ENCODE measurements at regions not wholly inside any gene's neighbourhood (a gene's known extent, or its start where the extent isn't known, plus 50 kb on each side); places are given as distances from the start of the nearest gene placed in this dataset.
"Not testable (repeated sequence)": the region's sequence is repeated elsewhere in the genome, so short reads cannot be mapped to it uniquely, and the experiment has no call there.

- Histone ChIP-seq H2BK15ac (ENCODE audit: low read depth, poor library complexity, severe bottlenecking) (no peak overlapping the region), H3K18ac (ENCODE audit: low read depth in 1 of 2, low read length in 2 of 2) (no peak overlapping the region), H3K9me3 (ENCODE audit: control insufficient read depth, low read length) (no peaks in the 10 kb centered on the region), H2BK5ac (ENCODE audit: low read depth, low read length, poor library complexity, severe bottlenecking) (no peak overlapping the region), H3K79me1 (replicated peaks; ENCODE audit: low read length, poor library complexity, severe bottlenecking) (no peaks in the 10 kb centered on the region), H3K4me3 (ENCODE audit: insufficient read depth in 1 of 2, low read depth in 1 of 2, low read length in 2 of 2) (no peak overlapping the region), H3K9ac (ENCODE audit: low read length) (no peak overlapping the region), H3K4me1 (ENCODE audit: control insufficient read depth, insufficient read depth, low read depth, low read length) (no peaks in the 10 kb centered on the region), H2BK12ac (ENCODE audit: low read length in 2 of 2) (no peak overlapping the region), H3K4ac (ENCODE audit: low read depth in 1 of 2, low read length in 2 of 2) (no peak overlapping the region), H3K36me3 (ENCODE audit: control insufficient read depth in 1 of 2, insufficient read depth in 2 of 2, low read depth in 1 of 2, low read length in 2 of 2) (no peaks in the 10 kb centered on the region), H2AK5ac (ENCODE audit: low read length, severe bottlenecking) (no peak overlapping the region), H2AFZ (ENCODE audit: low read depth, low read length) (no peak overlapping the region), H3K4me2 (ENCODE audit: low read length, poor library complexity, severe bottlenecking) (no peak overlapping the region), H4K8ac (ENCODE audit: low read length) (no peak overlapping the region), H3K27me3 (ENCODE audit: control insufficient read depth in 1 of 2, insufficient read depth in 1 of 2, low read length in 2 of 2) (peaks cover 5 to 16% of the 10 kb centered on the region in 2 experiments), H3K23ac (ENCODE audit: low read length in 2 of 2) (no peak overlapping the region), H3K27ac (ENCODE audit: low read length, poor library complexity, severe bottlenecking) (no peak overlapping the region), H4K91ac (ENCODE audit: low read length) (no peak overlapping the region), H2BK120ac (ENCODE audit: low read depth, low read length) (no peak overlapping the region), H3K14ac (ENCODE audit: low read length in 2 of 2) (no peak overlapping the region)
- no CpG with 5 or more reads among the region's 3 CpGs for WGBS
- DNase-seq = no peak
Measured at GRCh38 chr10:33869028-33869427, 534.6 kb upstream of the NRP1 start.

GRCh38 chr10:33867199-33867789, 532.8 kb upstream of the NRP1 start:
- not testable (repeated sequence) for H2BK15ac ChIP-seq (ENCODE audit: low read depth, poor library complexity, severe bottlenecking); H3K4me3 ChIP-seq (ENCODE audit: insufficient read depth in 1 of 2, low read depth in 1 of 2, low read length in 2 of 2); H3K9ac ChIP-seq (ENCODE audit: low read length); H2BK5ac ChIP-seq (ENCODE audit: low read depth, low read length, poor library complexity, severe bottlenecking); H3K4me2 ChIP-seq (ENCODE audit: low read length, poor library complexity, severe bottlenecking); H2AK5ac ChIP-seq (ENCODE audit: low read length, severe bottlenecking); DNase-seq; H4K91ac ChIP-seq (ENCODE audit: low read length); H2AFZ ChIP-seq (ENCODE audit: low read depth, low read length); H3K23ac ChIP-seq (ENCODE audit: low read length in 2 of 2); H3K4ac ChIP-seq (ENCODE audit: low read depth in 1 of 2, low read length in 2 of 2); H3K4me1 ChIP-seq (ENCODE audit: control insufficient read depth, insufficient read depth, low read depth, low read length); H4K8ac ChIP-seq (ENCODE audit: low read length); H3K79me1 ChIP-seq (replicated peaks; ENCODE audit: low read length, poor library complexity, severe bottlenecking); H2BK120ac ChIP-seq (ENCODE audit: low read depth, low read length); H3K27ac ChIP-seq (ENCODE audit: low read length, poor library complexity, severe bottlenecking); H3K9me3 ChIP-seq (ENCODE audit: control insufficient read depth, low read length); H3K18ac ChIP-seq (ENCODE audit: low read depth in 1 of 2, low read length in 2 of 2); H3K14ac ChIP-seq (ENCODE audit: low read length in 2 of 2); H2BK12ac ChIP-seq (ENCODE audit: low read length in 2 of 2); H3K36me3 ChIP-seq (ENCODE audit: control insufficient read depth in 1 of 2, insufficient read depth in 2 of 2, low read depth in 1 of 2, low read length in 2 of 2)
- 96% methylated on average over 8 of the region's 8 CpGs for WGBS
- H3K27me3 ChIP-seq (ENCODE audit: control insufficient read depth in 1 of 2, insufficient read depth in 1 of 2, low read length in 2 of 2) = peaks cover 5 to 16% of the 10 kb centered on the region in 2 experiments

GRCh38 chr10:33863352-33863751, 528.9 kb upstream of the NRP1 start:
- no peak overlapping the region for H3K9ac ChIP-seq (ENCODE audit: low read length)
- H3K9me3 ChIP-seq (ENCODE audit: control insufficient read depth, low read length) = no peaks in the 10 kb centered on the region
- WGBS = 96% methylated on average over 3 of the region's 3 CpGs
- H3K18ac ChIP-seq (ENCODE audit: low read depth in 1 of 2, low read length in 2 of 2) = no peak overlapping the region
- H3K23ac ChIP-seq (ENCODE audit: low read length in 2 of 2) = no peak overlapping the region
- H2BK15ac ChIP-seq (ENCODE audit: low read depth, poor library complexity, severe bottlenecking) = no peak overlapping the region
- H4K91ac ChIP-seq (ENCODE audit: low read length) = no peak overlapping the region
- H3K27me3 ChIP-seq (ENCODE audit: control insufficient read depth in 1 of 2, insufficient read depth in 1 of 2, low read length in 2 of 2) = peaks cover 0 to 6% of the 10 kb centered on the region in 2 experiments
- H4K8ac ChIP-seq (ENCODE audit: low read length) = no peak overlapping the region
- H3K4me1 ChIP-seq (ENCODE audit: control insufficient read depth, insufficient read depth, low read depth, low read length) = peaks cover 2% of the 10 kb centered on the region
- no peaks in the 10 kb centered on the region for H3K36me3 ChIP-seq (ENCODE audit: control insufficient read depth in 1 of 2, insufficient read depth in 2 of 2, low read depth in 1 of 2, low read length in 2 of 2)
- no peak overlapping the region for H3K4ac ChIP-seq (ENCODE audit: low read depth in 1 of 2, low read length in 2 of 2)
- H3K27ac ChIP-seq (ENCODE audit: low read length, poor library complexity, severe bottlenecking) = no peak overlapping the region
- DNase-seq = no peak
- H3K4me2 ChIP-seq (ENCODE audit: low read length, poor library complexity, severe bottlenecking) = no peak overlapping the region
- H2BK120ac ChIP-seq (ENCODE audit: low read depth, low read length) = no peak overlapping the region
- H3K14ac ChIP-seq (ENCODE audit: low read length in 2 of 2) = no peak overlapping the region
- H2BK5ac ChIP-seq (ENCODE audit: low read depth, low read length, poor library complexity, severe bottlenecking) = no peak overlapping the region
- H2BK12ac ChIP-seq (ENCODE audit: low read length in 2 of 2) = no peak overlapping the region
- no peaks in the 10 kb centered on the region for H3K79me1 ChIP-seq (replicated peaks; ENCODE audit: low read length, poor library complexity, severe bottlenecking)
- no peak overlapping the region for H2AFZ ChIP-seq (ENCODE audit: low read depth, low read length)
- H2AK5ac ChIP-seq (ENCODE audit: low read length, severe bottlenecking) = no peak overlapping the region
- H3K4me3 ChIP-seq (ENCODE audit: insufficient read depth in 1 of 2, low read depth in 1 of 2, low read length in 2 of 2) = no peak overlapping the region

GRCh38 chr10:33862536-33863105, 528.2 kb upstream of the NRP1 start:
- Histone ChIP-seq H3K4me2 (ENCODE audit: low read length, poor library complexity, severe bottlenecking) (no peak overlapping the region), H3K9ac (ENCODE audit: low read length) (no peak overlapping the region), H3K4me3 (ENCODE audit: insufficient read depth in 1 of 2, low read depth in 1 of 2, low read length in 2 of 2) (no peak overlapping the region), H2BK5ac (ENCODE audit: low read depth, low read length, poor library complexity, severe bottlenecking) (no peak overlapping the region), H2AFZ (ENCODE audit: low read depth, low read length) (no peak overlapping the region), H3K27me3 (ENCODE audit: control insufficient read depth in 1 of 2, insufficient read depth in 1 of 2, low read length in 2 of 2) (no peaks in the 10 kb centered on the region), H3K4ac (ENCODE audit: low read depth in 1 of 2, low read length in 2 of 2) (no peak overlapping the region), H3K4me1 (ENCODE audit: control insufficient read depth, insufficient read depth, low read depth, low read length) (peaks cover 2% of the 10 kb centered on the region), H2AK5ac (ENCODE audit: low read length, severe bottlenecking) (peak overlapping the region; percentile 16), H4K8ac (ENCODE audit: low read length) (no peak overlapping the region), H3K36me3 (ENCODE audit: control insufficient read depth in 1 of 2, insufficient read depth in 2 of 2, low read depth in 1 of 2, low read length in 2 of 2) (no peaks in the 10 kb centered on the region), H3K79me1 (replicated peaks; ENCODE audit: low read length, poor library complexity, severe bottlenecking) (no peaks in the 10 kb centered on the region), H2BK15ac (ENCODE audit: low read depth, poor library complexity, severe bottlenecking) (no peak overlapping the region), H3K18ac (ENCODE audit: low read depth in 1 of 2, low read length in 2 of 2) (no peak overlapping the region), H3K9me3 (ENCODE audit: control insufficient read depth, low read length) (no peaks in the 10 kb centered on the region), H3K14ac (ENCODE audit: low read length in 2 of 2) (no peak overlapping the region), H3K27ac (ENCODE audit: low read length, poor library complexity, severe bottlenecking) (no peak overlapping the region), H4K91ac (ENCODE audit: low read length) (no peak overlapping the region), H2BK120ac (ENCODE audit: low read depth, low read length) (no peak overlapping the region), H2BK12ac (ENCODE audit: low read length in 2 of 2) (no peak overlapping the region), H3K23ac (ENCODE audit: low read length in 2 of 2) (no peak overlapping the region)
- no peak for DNase-seq
- 91% methylated on average over 12 of the region's 12 CpGs for WGBS

Measured in mesenchymal stem cell (in vitro differentiated cells and primary cell).